SK-N-SH (cell line): ENCODE measurements at regions not wholly inside any gene's neighbourhood (a gene's known extent, or its start where the extent isn't known, plus 50 kb on each side); places are given as distances from the start of the nearest gene placed in this dataset.
"Not testable (repeated sequence)": the region's sequence is repeated elsewhere in the genome, so short reads cannot be mapped to it uniquely, and the experiment has no call there.

ENCODE experiments used
- CTCF ChIA-PET: fragments of 300-600, 350-600 bp; formaldehyde crosslinking; extraction: SDS; loops from one replicate; lab custom pipeline; 2021; lab: Yijun Ruan, JAX
- POLR2A ChIA-PET: fragments of 350-600 bp; sonication (Branson Sonifier 250); formaldehyde crosslinking; extraction: SDS; loops from one replicate; lab custom pipeline; 2020; ENCODE audit warnings: antibody characterized with exemption, inconsistent platforms; lab: Yijun Ruan, JAX
- DNase-seq: peaks from one replicate; pipeline ENCODE4 v3.0.0; 2012
- H2AFZ ChIP-seq: fragments of 200-600 bp; sonication (generic); 2 replicates; pipeline ENCODE4 v1.8.1; 2016; ENCODE audit warnings: antibody characterized with exemption, mild to moderate bottlenecking, low read depth
- H3F3A ChIP-seq: fragments of 200-600 bp; sonication (generic); replicated peaks from 2 replicates; pipeline ENCODE3; 2016; ENCODE audit warnings: antibody characterized with exemption, mild to moderate bottlenecking; ENCODE audit not compliant: insufficient read depth
- H3K27ac ChIP-seq, 2 experiments: fragments of 200-500 bp in 1 of 2; fragments of 200-600 bp in 1 of 2; sonication (Bioruptor generic) in 1 of 2; sonication (generic), shearing (Covaris generic) in 1 of 2; 2 replicates each; pipeline versions ENCODE4 v1.5.1 to v1.6.1; 2014 to 2016; ENCODE audit warnings: low read depth in 2 of 2, inconsistent platforms in 1 of 2, low read length in 1 of 2, mild to moderate bottlenecking in 1 of 2, mixed read lengths in 1 of 2
- H3K27me3 ChIP-seq: fragments of 200-600 bp; sonication (generic), shearing (Covaris generic); 2 replicates; pipeline ENCODE4 v1.6.1; 2016; ENCODE audit warnings: mixed run types; ENCODE audit not compliant: insufficient read depth
- H3K36me3 ChIP-seq, 2 experiments: fragments of 200-500 bp in 1 of 2; fragments of 200-600 bp in 1 of 2; sonication (Bioruptor generic) in 1 of 2; sonication (generic) in 1 of 2; replicated peaks in 1 of 2; 2 replicates each; pipeline versions ENCODE3 to v1.5.1; 2014 to 2016; ENCODE audit warnings: low read length in 1 of 2, mild to moderate bottlenecking in 1 of 2; ENCODE audit not compliant: insufficient read depth in 2 of 2, control insufficient read depth in 1 of 2
- H3K4me1 ChIP-seq, 2 experiments: fragments of 200-500 bp in 1 of 2; fragments of 200-600 bp in 1 of 2; sonication (Bioruptor generic) in 1 of 2; sonication (generic), shearing (Covaris generic) in 1 of 2; 2 replicates each; pipeline versions ENCODE4 v1.5.1 to v1.6.1; 2014 to 2016; ENCODE audit warnings: low read depth in 1 of 2, low read length in 1 of 2, mixed run types in 1 of 2; ENCODE audit not compliant: insufficient read depth in 2 of 2, control insufficient read depth in 1 of 2
- H3K4me2 ChIP-seq: fragments of 200-600 bp; sonication (generic), shearing (Covaris generic); 2 replicates; pipeline ENCODE4 v1.6.1; 2017; ENCODE audit warnings: mixed run types
- H3K4me3 ChIP-seq, 2 experiments: fragments of 200-500 bp in 1 of 2; fragments of 200-600 bp in 1 of 2; sonication (Bioruptor generic) in 1 of 2; sonication (generic), shearing (Covaris generic) in 1 of 2; 2 replicates each; pipeline versions ENCODE4 v1.5.1 to v1.8.1; 2014 to 2016; ENCODE audit warnings: low read depth in 2 of 2, inconsistent platforms in 1 of 2, low read length in 1 of 2, mild to moderate bottlenecking in 1 of 2, mixed read lengths in 1 of 2, moderate library complexity in 1 of 2
- H3K79me2 ChIP-seq: fragments of 200-600 bp; sonication (generic); 2 replicates; pipeline ENCODE4 v1.8.1; 2017; ENCODE audit warnings: mild to moderate bottlenecking; ENCODE audit not compliant: insufficient read depth
- H3K9ac ChIP-seq: fragments of 200-600 bp; sonication (generic); 2 replicates; pipeline ENCODE4 v1.6.1; 2017; ENCODE audit warnings: mixed run types
- H3K9me2 ChIP-seq: fragments of 200-600 bp; sonication (generic); 2 replicates; pipeline ENCODE4 v1.6.1; 2017; ENCODE audit warnings: mixed run types
- H3K9me3 ChIP-seq: fragments of 200-600 bp; sonication (generic); 2 replicates; pipeline ENCODE4 v1.6.1; 2017; ENCODE audit warnings: mixed run types, mild to moderate bottlenecking, moderate library complexity
- H4K20me1 ChIP-seq: fragments of 200-600 bp; sonication (generic); 2 replicates; pipeline ENCODE4 v1.6.1; 2017; ENCODE audit warnings: mild to moderate bottlenecking, mixed run types; ENCODE audit not compliant: insufficient read depth
- CHD2 ChIP-seq: fragments of 150-350 bp; IDR thresholded peaks from 2 replicates; pipeline ENCODE4 v1.6.1; 2018; ENCODE audit warnings: low read length; ENCODE audit not compliant: partially characterized antibody
- CTCF ChIP-seq: fragments of 200-600 bp; sonication (generic); IDR thresholded peaks from 2 replicates; pipeline ENCODE4 v1.6.1; 2017; ENCODE audit warnings: antibody characterized with exemption, mild to moderate bottlenecking, moderate library complexity
- ELF1 ChIP-seq: IDR thresholded peaks from 2 replicates; pipeline ENCODE4 v1.4.0; 2012
- EP300 ChIP-seq, 2 experiments: IDR thresholded peaks; 2 replicates each; pipeline versions ENCODE4 v1.4.0 to v1.6.1; 2012; ENCODE audit warnings: borderline replicate concordance in 1 of 2, low read depth in 1 of 2, low read length in 1 of 2
- EZH2phosphoT487 ChIP-seq: fragments of 200-600 bp; sonication (generic); IDR thresholded peaks from 2 replicates; pipeline ENCODE4 v1.6.1; 2017; ENCODE audit warnings: low read depth, mixed run types, mild to moderate bottlenecking, antibody characterized with exemption, moderate library complexity, borderline replicate concordance
- FOSL2 ChIP-seq: IDR thresholded peaks from 2 replicates; pipeline ENCODE4 v1.4.0; 2012; ENCODE audit warnings: low read depth, mild to moderate bottlenecking, moderate library complexity, borderline replicate concordance
- GABPA ChIP-seq: IDR thresholded peaks from 2 replicates; pipeline ENCODE4 v1.4.0; 2012; ENCODE audit warnings: low read depth, mild to moderate bottlenecking
- GATA2 ChIP-seq: sonication (generic); formaldehyde crosslinking; IDR thresholded peaks from 2 replicates; pipeline ENCODE4 v1.5.0; 2020; ENCODE audit warnings: mild to moderate bottlenecking, missing genetic modification reagents
- MAX ChIP-seq: IDR thresholded peaks from 2 replicates; pipeline ENCODE4 v1.4.0; 2012; ENCODE audit warnings: low read depth
- MEF2A ChIP-seq: IDR thresholded peaks from 2 replicates; pipeline ENCODE4 v1.4.0; 2012; ENCODE audit warnings: low read depth, borderline replicate concordance
- POLR2AphosphoS5 ChIP-seq: IDR thresholded peaks from 2 replicates; pipeline ENCODE4 v1.6.1; 2012; ENCODE audit warnings: low read depth, low read length
- RCOR1 ChIP-seq: fragments of 150-350 bp; IDR thresholded peaks from 2 replicates; pipeline ENCODE4 v1.6.1; 2017; ENCODE audit warnings: antibody characterized with exemption, low read length
- SIN3A ChIP-seq: IDR thresholded peaks from 2 replicates; pipeline ENCODE4 v1.6.1; 2012; ENCODE audit warnings: low read depth, mild to moderate bottlenecking, low read length, moderate library complexity, borderline replicate concordance
- ZBTB33 ChIP-seq: IDR thresholded peaks from 2 replicates; pipeline ENCODE4 v1.4.0; 2012; ENCODE audit warnings: low read depth, borderline replicate concordance
- WGBS: methylation state at CpG from one replicate; pipeline ENCODE4 v1.1.6; 2017; ENCODE audit warnings: low lambda C conversion rate; 5-methylcytosine and 5-hydroxymethylcytosine counted together

GRCh38 chr16:26860506-26860905 lies 206.2 kb upstream of the C16orf82 start:
- CTCF ChIA-PET, result no interaction called here
- POLR2A ChIA-PET, result no interaction called here
- TF ChIP-seq MEF2A (no peak), ZBTB33 (no peak), ELF1 (no peak), MAX (no peak), RCOR1 (no peak), SIN3A (no peak), GABPA (no peak), CTCF (no peak), FOSL2 (no peak), EZH2phosphoT487 (no peak), CHD2 (no peak), EP300 (IDR thresholded peaks at IDR 0.05; ENCODE audit: borderline replicate concordance in 1 of 2, low read depth in 1 of 2, low read length in 1 of 2) (no peak), GATA2 (CRISPR knock-in tag) (no peak)
- DNase-seq, result no peak
- Histone ChIP-seq H3K9ac (no peak overlapping the region), H3K9me3 (no peaks in the 10 kb centered on the region), H3K4me2 (no peak overlapping the region), H3K36me3 (no peaks in the 10 kb centered on the region), H3K4me3 (no peak overlapping the region), H3K79me2 (no peaks in the 10 kb centered on the region), H2AFZ (no peak overlapping the region), H4K20me1 (no peaks in the 10 kb centered on the region), H3K27ac (no peak overlapping the region), H3K9me2 (no peaks in the 10 kb centered on the region), H3K27me3 (no peaks in the 10 kb centered on the region), H3F3A (no peaks in the 10 kb centered on the region), H3K4me1 (no peaks in the 10 kb centered on the region)
- 6% methylated on average over 1 of the region's 1 CpG for WGBS

GRCh38 chr16:26863931-26864330 lies 202.8 kb upstream of the C16orf82 start:
- no peak overlapping the region for H3K27ac ChIP-seq
- TF ChIP-seq CHD2 (no peak), POLR2AphosphoS5 (no peak)
- no peak for DNase-seq
- 0% methylated on average over 3 of the region's 3 CpGs for WGBS
- H3K36me3 ChIP-seq, result no peaks in the 10 kb centered on the region
- H3F3A ChIP-seq, result no peaks in the 10 kb centered on the region
- H3K27me3 ChIP-seq, result no peaks in the 10 kb centered on the region
- CTCF ChIA-PET, result no interaction called here
- H2AFZ ChIP-seq, result no peak overlapping the region
- no peak overlapping the region for H3K4me2 ChIP-seq
- no peak overlapping the region for H3K4me3 ChIP-seq
- no peaks in the 10 kb centered on the region for H3K79me2 ChIP-seq
- no peak overlapping the region for H3K9ac ChIP-seq
- H3K9me3 ChIP-seq, result no peaks in the 10 kb centered on the region
- no peaks in the 10 kb centered on the region for H3K9me2 ChIP-seq
- POLR2A ChIA-PET, result no interaction called here
- no peaks in the 10 kb centered on the region for H3K4me1 ChIP-seq
- no peaks in the 10 kb centered on the region for H4K20me1 ChIP-seq

- H3K9ac ChIP-seq, H3K27ac ChIP-seq, H3K4me3 ChIP-seq, CTCF ChIA-PET, H3K27me3 ChIP-seq, H3K4me2 ChIP-seq, H3K36me3 ChIP-seq, H4K20me1 ChIP-seq, H2AFZ ChIP-seq, H3K79me2 ChIP-seq, H3K4me1 ChIP-seq, H3F3A ChIP-seq, H3K9me2 ChIP-seq, DNase-seq, H3K9me3 ChIP-seq, POLR2A ChIA-PET: not testable (repeated sequence)
- 4% methylated on average over 5 of the region's 5 CpGs for WGBS
These were observed 192.4 kb upstream of the C16orf82 start for GRCh38 chr16:26874318-26874717.
